Endothelial cell of umbilical vein (primary cell): ENCODE measurements at regions not wholly inside any gene's neighbourhood (a gene's known extent, or its start where the extent isn't known, plus 50 kb on each side); places are given as distances from the start of the nearest gene placed in this dataset.

Experiments
- BruUV-seq: library from RNA; stranded (reverse); fragments of 400-500 nt; replicated peaks from 2 replicates; lab custom pipeline; 2021; lab: Mats Ljungman, UMichigan
- CTCF ChIA-PET: fragments of 300-600, 350-600 bp; sonication (Branson Sonifier 250); formaldehyde crosslinking; loops from one replicate; lab custom pipeline; 2021; ENCODE audit warnings: antibody characterized with exemption, inconsistent platforms; lab: Charles Lee
- POLR2A ChIA-PET: fragments of 300-600, 350-600 bp; sonication (Branson Sonifier 250); formaldehyde crosslinking; loops from one replicate; lab custom pipeline; 2021; ENCODE audit warnings: antibody characterized with exemption, inconsistent platforms; lab: Charles Lee
- DNase-seq: peaks from one replicate; pipeline ENCODE4 v3.0.0-alpha.2; 2011; ENCODE audit warnings: low read depth, low spot score
- FAIRE-seq: peaks from 2 replicates; lab custom pipeline; 2011; peaks lifted over from hg19 to GRCh38; lab: Jason Lieb, UNC
- H2AFZ ChIP-seq: 2 replicates; pipeline ENCODE4 v1.6.0; 2012; ENCODE audit warnings: low read depth, low read length, control low read depth, inconsistent platforms
- H3K27ac ChIP-seq: 2 replicates; pipeline ENCODE4 v1.5.1; 2011; ENCODE audit warnings: low read depth, mild to moderate bottlenecking, control low read depth, low read length, moderate library complexity; ENCODE audit not compliant: insufficient read depth
- H3K27me3 ChIP-seq, 2 experiments: 2 replicates each; pipeline versions ENCODE4 v1.6.0 to v1.6.1; 2011; ENCODE audit warnings: low read length in 2 of 2, mixed read lengths in 1 of 2; ENCODE audit not compliant: control insufficient read depth in 2 of 2, insufficient read depth in 2 of 2
- H3K36me3 ChIP-seq, 2 experiments: 2 replicates in 1 of 2; 3 replicates in 1 of 2; pipeline ENCODE4 v1.5.1; 2011; ENCODE audit warnings: low read length in 2 of 2, mild to moderate bottlenecking in 1 of 2, moderate library complexity in 1 of 2; ENCODE audit not compliant: control insufficient read depth in 2 of 2, insufficient read depth in 2 of 2; ENCODE audit errors: extremely low read depth in 1 of 2
- H3K4me1 ChIP-seq: 3 replicates; pipeline ENCODE4 v1.5.1; 2011; ENCODE audit warnings: mild to moderate bottlenecking, low read length; ENCODE audit not compliant: control insufficient read depth, insufficient read depth; ENCODE audit errors: extremely low read depth
- H3K4me2 ChIP-seq: 2 replicates; pipeline ENCODE4 v1.6.1; 2011; ENCODE audit warnings: low read length, control low read depth, mixed read lengths; ENCODE audit not compliant: insufficient read depth
- H3K4me3 ChIP-seq, 3 experiments: fragments of 200-600 bp in 1 of 3; sonication (generic), shearing (Covaris generic) in 1 of 3; replicated peaks in 1 of 3; 2 replicates each; pipeline ENCODE4 v1.5.1; 2011 to 2016; ENCODE audit warnings: control low read depth in 3 of 3, low read length in 3 of 3, mild to moderate bottlenecking in 2 of 3, inconsistent platforms in 1 of 3, low read depth in 1 of 3, moderate library complexity in 1 of 3; ENCODE audit not compliant: insufficient read depth in 1 of 3
- H3K79me2 ChIP-seq: 2 replicates; pipeline ENCODE4 v1.6.0; 2012; ENCODE audit warnings: low read length, inconsistent platforms; ENCODE audit not compliant: control insufficient read depth, insufficient read depth
- H3K9ac ChIP-seq: replicated peaks from 2 replicates; pipeline ENCODE3; 2011; ENCODE audit warnings: low read length, control low read depth; ENCODE audit not compliant: insufficient read depth; ENCODE audit errors: extremely low read depth
- H3K9me1 ChIP-seq: replicated peaks from 3 replicates; pipeline ENCODE4 v1.6.0; 2011; ENCODE audit warnings: mild to moderate bottlenecking, low read length; ENCODE audit not compliant: control insufficient read depth, insufficient read depth; ENCODE audit errors: extremely low read depth
- H3K9me3 ChIP-seq: replicated peaks from 2 replicates; pipeline ENCODE4 v1.5.1; 2012; ENCODE audit warnings: low read length, inconsistent platforms; ENCODE audit not compliant: control insufficient read depth, insufficient read depth
- H4K20me1 ChIP-seq: replicated peaks from 2 replicates; pipeline ENCODE3; 2011; ENCODE audit warnings: mild to moderate bottlenecking, low read length; ENCODE audit not compliant: control insufficient read depth, insufficient read depth; ENCODE audit errors: extremely low read depth
- CTCF ChIP-seq, 2 donors: IDR thresholded peaks; 1 replicate in 1 of 2; 2 replicates in 1 of 2; pipeline ENCODE4 v1.5.1; 2011; ENCODE audit warnings: low read length in 2 of 2, mild to moderate bottlenecking in 2 of 2, moderate library complexity in 2 of 2, control low read depth in 1 of 2, inconsistent platforms in 1 of 2, low read depth in 1 of 2; ENCODE audit not compliant: insufficient read depth in 1 of 2; ENCODE audit errors: extremely low read depth in 1 of 2
- EZH2 ChIP-seq: IDR thresholded peaks from 2 replicates; pipeline ENCODE4 v1.6.1; 2012; ENCODE audit warnings: borderline replicate concordance, low read depth, mild to moderate bottlenecking, moderate library complexity, low read length, inconsistent platforms; ENCODE audit not compliant: severe bottlenecking
- FOS ChIP-seq: IDR thresholded peaks from 2 replicates; pipeline ENCODE4 v1.6.1; 2011; ENCODE audit warnings: mild to moderate bottlenecking, low read length, moderate library complexity, borderline replicate concordance; ENCODE audit not compliant: insufficient read depth
- GATA2 ChIP-seq: IDR thresholded peaks from 2 replicates; pipeline ENCODE4 v1.7.0; 2011; ENCODE audit warnings: low read depth, mild to moderate bottlenecking, moderate library complexity, mixed read lengths, low read length; ENCODE audit not compliant: insufficient read length, insufficient read depth
- JUN ChIP-seq: IDR thresholded peaks from 2 replicates; pipeline ENCODE4 v1.6.1; 2011; ENCODE audit warnings: borderline replicate concordance, low read depth; ENCODE audit not compliant: insufficient read length, insufficient read depth
- MAX ChIP-seq: IDR thresholded peaks from 2 replicates; pipeline ENCODE4 v1.6.1; 2011; ENCODE audit not compliant: insufficient read depth, insufficient read length
- MYC ChIP-seq: IDR thresholded peaks from one replicate; pipeline ENCODE4 v1.6.1; 2011; ENCODE audit warnings: mild to moderate bottlenecking, low read depth, low read length
- POLR2A ChIP-seq: IDR thresholded peaks from 2 replicates; pipeline ENCODE4 v1.6.1; 2012; ENCODE audit warnings: low read depth, mild to moderate bottlenecking, control low read depth, low read length
- POLR2AphosphoS5 ChIP-seq: IDR thresholded peaks from 2 replicates; pipeline ENCODE4 v1.6.1; 2012; ENCODE audit warnings: low read depth, mild to moderate bottlenecking, control low read depth, low read length, moderate library complexity; ENCODE audit not compliant: insufficient read depth
- dilution Hi-C: fragments of 300-500 bp; cut with MboI; formaldehyde crosslinking; loops from one replicate; pipeline ENCODE4 v1.15.0; 2019; ENCODE audit warnings: low sequenced_read_pairs; ENCODE audit not compliant: extremely low pct_ligation_motif_present
- intact Hi-C: fragments of 100-400 bp; cut with micrococcal nuclease; formaldehyde crosslinking; loops from one replicate; pipeline ENCODE4 v1.10.0; 2022

- no peak overlapping the region for H2AFZ ChIP-seq
- dilution Hi-C loops = no loop called here
- TF ChIP-seq CTCF (IDR thresholded peaks at IDR 0.05; ENCODE audit: extremely low read depth in 1 of 2, insufficient read depth in 1 of 2, low read depth in 1 of 2, low read length in 2 of 2) (no peak), FOS (no peak), JUN (no peak), EZH2 (no peak), MAX (no peak), POLR2A (no peak), GATA2 (no peak), MYC (no peak), POLR2AphosphoS5 (no peak)
- H3K9me3 ChIP-seq = no peaks in the 10 kb centered on the region
- intact Hi-C loops = no loop called here
- H3K4me3 ChIP-seq = no peak overlapping the region
- H3K27me3 ChIP-seq = no peaks in the 10 kb centered on the region
- BruUV-seq = no TSS peak
- no peaks in the 10 kb centered on the region for H3K9me1 ChIP-seq
- H3K36me3 ChIP-seq = no peaks in the 10 kb centered on the region
- H4K20me1 ChIP-seq = no peaks in the 10 kb centered on the region
- no peak for DNase-seq
- no peaks in the 10 kb centered on the region for H3K4me1 ChIP-seq
- no peak overlapping the region for H3K4me2 ChIP-seq
- FAIRE-seq = no peak
- POLR2A ChIA-PET = no interaction called here
- H3K9ac ChIP-seq = no peak overlapping the region
- H3K79me2 ChIP-seq = no peaks in the 10 kb centered on the region
- CTCF ChIA-PET = no interaction called here
- no peak overlapping the region for H3K27ac ChIP-seq
Observed at GRCh38 chr12:28631831-28632230, 441.6 kb downstream of the CCDC91 start.
